Panc1 (cell line): ENCODE measurements at regions not wholly inside any gene's neighbourhood (a gene's known extent, or its start where the extent isn't known, plus 50 kb on each side); places are given as distances from the start of the nearest gene placed in this dataset.

Experiments
- ATAC-seq: fragments of 200-7000 bp; cut with Tn5 transposase; 2 replicates; pipeline ENCODE4 v1.9.1; 2020; ENCODE audit warnings: mild to moderate bottlenecking, moderate library complexity
- BruUV-seq: library from RNA; stranded (reverse); fragments of 400-500 nt; replicated peaks from 2 replicates; lab custom pipeline; 2021; lab: Mats Ljungman, UMichigan
- CTCF ChIA-PET: fragments of 300-600 bp; sonication (Branson Sonifier 250); formaldehyde crosslinking; loops from one replicate; lab custom pipeline; 2022; ENCODE audit warnings: antibody characterized with exemption; lab: Charles Lee
- POLR2A ChIA-PET: fragments of 300-600 bp; sonication (Branson Sonifier 250); formaldehyde crosslinking; loops from one replicate; lab custom pipeline; 2022; ENCODE audit warnings: antibody characterized with exemption; lab: Charles Lee
- DNase-seq: peaks from one replicate; pipeline ENCODE4 v3.0.0-alpha.2; 2010; ENCODE audit warnings: low read depth, low spot score
- H3K27ac ChIP-seq: 2 replicates; pipeline ENCODE4 v1.5.1; 2011; ENCODE audit warnings: mild to moderate bottlenecking, low read length, inconsistent platforms
- H3K27me3 ChIP-seq: fragments of 200-500 bp; sonication (Bioruptor generic); 2 replicates; pipeline ENCODE4 v1.6.0; 2014; ENCODE audit warnings: low read length, inconsistent platforms; ENCODE audit not compliant: control insufficient read depth, insufficient read depth
- H3K36me3 ChIP-seq: fragments of 200-500 bp; sonication (Bioruptor generic); 2 replicates; pipeline ENCODE4 v1.5.1; 2014; ENCODE audit warnings: inconsistent platforms, mild to moderate bottlenecking, low read length, moderate library complexity; ENCODE audit not compliant: control insufficient read depth, insufficient read depth
- H3K4me1 ChIP-seq: 2 replicates; pipeline ENCODE4 v1.5.1; 2011; ENCODE audit warnings: inconsistent platforms, mild to moderate bottlenecking, low read length, moderate library complexity; ENCODE audit not compliant: control insufficient read depth, insufficient read depth
- H3K4me3 ChIP-seq, 2 experiments: 2 replicates each; pipeline ENCODE4 v1.5.1; 2011 to 2012; ENCODE audit warnings: low read depth in 2 of 2, low read length in 2 of 2, mild to moderate bottlenecking in 2 of 2, inconsistent platforms in 1 of 2, moderate library complexity in 1 of 2
- H3K9me3 ChIP-seq: fragments of 200-500 bp; sonication (Bioruptor generic); 2 replicates; pipeline ENCODE4 v1.5.1; 2014; ENCODE audit warnings: low read depth, mild to moderate bottlenecking, inconsistent platforms, low read length, moderate library complexity; ENCODE audit not compliant: control insufficient read depth, insufficient read depth
- CTCF ChIP-seq: fragments of 450-650 bp; IDR thresholded peaks from 2 replicates; pipeline ENCODE4 v1.5.1; 2017; ENCODE audit warnings: mild to moderate bottlenecking
- POLR2AphosphoS5 ChIP-seq: IDR thresholded peaks from 2 replicates; pipeline ENCODE4 v1.6.1; 2012; ENCODE audit warnings: mild to moderate bottlenecking, low read depth, low read length, moderate library complexity
- REST ChIP-seq, 2 experiments: IDR thresholded peaks; 2 replicates each; pipeline ENCODE4 v1.6.1; 2011 to 2012; ENCODE audit warnings: low read depth in 2 of 2, control low read depth in 1 of 2, low read length in 1 of 2, mild to moderate bottlenecking in 1 of 2, moderate library complexity in 1 of 2; ENCODE audit not compliant: insufficient read depth in 1 of 2
- SIN3A ChIP-seq: IDR thresholded peaks from 2 replicates; pipeline ENCODE4 v1.6.1; 2012; ENCODE audit warnings: low read depth, mild to moderate bottlenecking, low read length, moderate library complexity, borderline replicate concordance; ENCODE audit not compliant: insufficient read depth
- TCF7L2 ChIP-seq: IDR thresholded peaks from 2 replicates; pipeline ENCODE4 v1.6.1; 2011; ENCODE audit warnings: mild to moderate bottlenecking, low read depth, low read length, inconsistent platforms
- in situ Hi-C: cut with HindIII; loops from 2 replicates; pipeline ENCODE4 v1.10.0; 2016; ENCODE audit warnings: low sequenced_read_pairs, low pct_unique_long_range_greater_than_20kb
- intact Hi-C: fragments of 100-400 bp; cut with micrococcal nuclease; formaldehyde crosslinking; loops from one replicate; pipeline ENCODE4 v1.10.0; 2022; ENCODE audit not compliant: unreplicated experiment

GRCh38 chr1:94345148-94345721, 73.0 kb upstream of the ABCD3 start:
- no TSS peak for BruUV-seq
- H3K4me1 ChIP-seq = no peaks in the 10 kb centered on the region
- no peaks in the 10 kb centered on the region for H3K9me3 ChIP-seq
- no peaks in the 10 kb centered on the region for H3K27me3 ChIP-seq
- in situ Hi-C loops (no loop called here), intact Hi-C loops (no loop called here)
- CTCF ChIA-PET = interaction anchor here (0.7 to 0.8 kb wide), 2 partner anchors 76 to 368 kb away, joined by 4 to 8 read pairs; no protein-coding TSS in a partner anchor
- H3K4me3 ChIP-seq = no peak overlapping the region
- DNase-seq (no peak), ATAC-seq (no peak)
- POLR2A ChIA-PET = no interaction called here
- H3K36me3 ChIP-seq = no peaks in the 10 kb centered on the region
- H3K27ac ChIP-seq = no peak overlapping the region
- TF ChIP-seq CTCF = no peak
- no peak for TF ChIP-seq SIN3A
- TF ChIP-seq TCF7L2 = no peak
- no peak for TF ChIP-seq POLR2AphosphoS5
- no peak for TF ChIP-seq REST (IDR thresholded peaks at IDR 0.05; ENCODE audit: insufficient read depth in 1 of 2, low read depth in 2 of 2, low read length in 1 of 2)

- no TSS peak for BruUV-seq
- Histone ChIP-seq H3K27me3 (no peaks in the 10 kb centered on the region), H3K4me1 (no peaks in the 10 kb centered on the region), H3K9me3 (no peaks in the 10 kb centered on the region), H3K4me3 (no peak overlapping the region), H3K36me3 (no peaks in the 10 kb centered on the region), H3K27ac (no peak overlapping the region)
- CTCF ChIA-PET = no interaction called here
- TF ChIP-seq SIN3A (no peak), CTCF (no peak), REST (IDR thresholded peaks at IDR 0.05; ENCODE audit: insufficient read depth in 1 of 2, low read depth in 2 of 2, low read length in 1 of 2) (no peak), POLR2AphosphoS5 (no peak), TCF7L2 (no peak)
- intact Hi-C loops = no loop called here
- DNase-seq = no peak
- no peak for ATAC-seq
- POLR2A ChIA-PET = no interaction called here
- in situ Hi-C loops = no loop called here
These were observed 75.8 kb upstream of the ABCD3 start for GRCh38 chr1:94342416-94342815.
